Glomerular endothelial cell (primary cell): ENCODE measurements at regions not wholly inside any gene's neighbourhood (a gene's known extent, or its start where the extent isn't known, plus 50 kb on each side); places are given as distances from the start of the nearest gene placed in this dataset.

Experiments used
- DNase-seq: peaks from one replicate; pipeline ENCODE4 v3.0.0-alpha.2; 2011; ENCODE audit warnings: low read depth, low spot score; ENCODE audit errors: extremely low read depth

- no peak for DNase-seq
Measured at GRCh38 chr1:82755191-82755590, 954.5 kb downstream of the ADGRL2 start.

- no peak for DNase-seq
Measured at GRCh38 chr1:82752046-82752445, 951.3 kb downstream of the ADGRL2 start.

GRCh38 chr1:82733645-82734044, 932.9 kb downstream of the ADGRL2 start:
- no peak for DNase-seq

GRCh38 chr1:82731216-82731615, 930.5 kb downstream of the ADGRL2 start:
- DNase-seq, result no peak

GRCh38 chr1:82728206-82728605, 927.5 kb downstream of the ADGRL2 start:
- DNase-seq, result no peak

- no peak for DNase-seq
Measured at GRCh38 chr1:82724246-82724645, 923.5 kb downstream of the ADGRL2 start.

- no peak for DNase-seq
Measured at GRCh38 chr1:82722608-82723007, 921.9 kb downstream of the ADGRL2 start.

GRCh38 chr1:82721702-82722101, 921.0 kb downstream of the ADGRL2 start:
- no peak for DNase-seq

GRCh38 chr1:82718719-82719419, 918.1 kb downstream of the ADGRL2 start:
- no peak for DNase-seq

- no peak for DNase-seq
Measured at GRCh38 chr1:82710091-82710490, 909.4 kb downstream of the ADGRL2 start.

GRCh38 chr1:82707681-82708080, 906.9 kb downstream of the ADGRL2 start:
- DNase-seq, result no peak

GRCh38 chr1:82706741-82707140, 906.0 kb downstream of the ADGRL2 start:
- no peak for DNase-seq

GRCh38 chr1:82704966-82705365, 904.2 kb downstream of the ADGRL2 start:
- no peak for DNase-seq

GRCh38 chr1:82704393-82704792, 903.7 kb downstream of the ADGRL2 start:
- peak; percentile 92 for DNase-seq

GRCh38 chr1:82703951-82704350, 903.2 kb downstream of the ADGRL2 start:
- DNase-seq, result no peak

- DNase-seq, result no peak
Measured at GRCh38 chr1:82700476-82700875, 899.7 kb downstream of the ADGRL2 start.

GRCh38 chr1:82697965-82698364, 897.2 kb downstream of the ADGRL2 start:
- DNase-seq, result no peak

- peak; percentile 37 for DNase-seq
Measured at GRCh38 chr1:82695443-82695842, 894.7 kb downstream of the ADGRL2 start.

- DNase-seq, result no peak
Measured at GRCh38 chr1:82690411-82690810, 889.7 kb downstream of the ADGRL2 start.

- DNase-seq, result no peak
Measured at GRCh38 chr1:82689217-82689616, 888.5 kb downstream of the ADGRL2 start.

- DNase-seq, result no peak
Measured at GRCh38 chr1:82686774-82687173, 886.0 kb downstream of the ADGRL2 start.

- no peak for DNase-seq
Measured at GRCh38 chr1:82646888-82647287, 846.2 kb downstream of the ADGRL2 start.

GRCh38 chr1:82646336-82646735, 845.6 kb downstream of the ADGRL2 start:
- no peak for DNase-seq
